H9 (cell line): ENCODE measurements at regions not wholly inside any gene's neighbourhood (a gene's known extent, or its start where the extent isn't known, plus 50 kb on each side); places are given as distances from the start of the nearest gene placed in this dataset.

Experiments used
- DNase-seq: peaks from one replicate; pipeline ENCODE4 v3.0.0-alpha.2; 2017
- H2AFZ ChIP-seq: one replicate; pipeline ENCODE4 v1.6.1; 2013; ENCODE audit warnings: mild to moderate bottlenecking, low read length, control low read depth, moderate library complexity
- H2AK5ac ChIP-seq: 2 replicates; pipeline ENCODE4 v1.6.1; 2013; ENCODE audit warnings: low read length, control low read depth, mixed read lengths; ENCODE audit not compliant: insufficient read length
- H2BK120ac ChIP-seq: one replicate; pipeline ENCODE4 v1.6.1; 2013; ENCODE audit warnings: low read depth, mild to moderate bottlenecking, low read length, control low read depth, inconsistent platforms; ENCODE audit not compliant: poor library complexity, severe bottlenecking
- H2BK12ac ChIP-seq: 2 replicates; pipeline ENCODE4 v1.6.1; 2013; ENCODE audit warnings: low read length, control low read depth, mixed read lengths, low read depth; ENCODE audit not compliant: insufficient read length
- H2BK15ac ChIP-seq: 2 replicates; pipeline ENCODE4 v1.6.1; 2013; ENCODE audit warnings: low read depth, low read length, control low read depth
- H2BK20ac ChIP-seq: one replicate; pipeline ENCODE4 v1.6.1; 2013; ENCODE audit warnings: low read depth, mild to moderate bottlenecking, low read length, control low read depth, inconsistent platforms; ENCODE audit not compliant: poor library complexity, severe bottlenecking
- H2BK5ac ChIP-seq: 2 replicates; pipeline ENCODE4 v1.6.1; 2013; ENCODE audit warnings: low read length, control low read depth, mixed read lengths; ENCODE audit not compliant: insufficient read length
- H3K14ac ChIP-seq: 2 replicates; pipeline ENCODE4 v1.6.1; 2013; ENCODE audit warnings: low read length, control low read depth; ENCODE audit not compliant: insufficient read depth
- H3K18ac ChIP-seq: 2 replicates; pipeline ENCODE4 v1.6.1; 2013; ENCODE audit warnings: low read depth, mild to moderate bottlenecking, mixed read lengths, low read length, control low read depth; ENCODE audit not compliant: insufficient read length
- H3K23ac ChIP-seq: 2 replicates; pipeline ENCODE4 v1.6.1; 2013; ENCODE audit warnings: low read length, control low read depth, mixed read lengths, low read depth; ENCODE audit not compliant: insufficient read length
- H3K23me2 ChIP-seq: 2 replicates; pipeline ENCODE4 v1.6.1; 2013; ENCODE audit warnings: low read depth, mild to moderate bottlenecking, mixed read lengths, low read length, control low read depth; ENCODE audit not compliant: insufficient read length, poor library complexity, severe bottlenecking
- H3K27ac ChIP-seq: 2 replicates; pipeline ENCODE4 v1.5.1; 2013; ENCODE audit warnings: low read length, control low read depth, mixed read lengths, low read depth; ENCODE audit not compliant: insufficient read length
- H3K27me3 ChIP-seq: 2 replicates; pipeline ENCODE4 v1.6.1; 2013; ENCODE audit warnings: low read length, control low read depth, inconsistent platforms; ENCODE audit not compliant: insufficient read depth
- H3K4ac ChIP-seq: 2 replicates; pipeline ENCODE4 v1.6.1; 2013; ENCODE audit warnings: low read depth, mild to moderate bottlenecking, control low read depth, inconsistent platforms, low read length, moderate library complexity
- H3K4me1 ChIP-seq: 2 replicates; pipeline ENCODE4 v1.6.1; 2013; ENCODE audit warnings: low read length, control low read depth, inconsistent platforms; ENCODE audit not compliant: insufficient read depth
- H3K4me2 ChIP-seq: 2 replicates; pipeline ENCODE4 v1.6.1; 2013; ENCODE audit warnings: low read length, control low read depth, mixed read lengths; ENCODE audit not compliant: insufficient read length, insufficient read depth
- H3K56ac ChIP-seq: 2 replicates; pipeline ENCODE4 v1.6.1; 2013; ENCODE audit warnings: low read depth, mild to moderate bottlenecking, mixed read lengths, low read length, control low read depth; ENCODE audit not compliant: insufficient read length
- H3K79me1 ChIP-seq: 2 replicates; pipeline ENCODE4 v1.6.1; 2013; ENCODE audit warnings: low read depth, mild to moderate bottlenecking, moderate library complexity, low read length, control low read depth, inconsistent platforms; ENCODE audit not compliant: insufficient read depth, poor library complexity, severe bottlenecking
- H3K79me2 ChIP-seq: 2 replicates; pipeline ENCODE4 v1.6.1; 2013; ENCODE audit warnings: low read length, control low read depth, inconsistent platforms; ENCODE audit not compliant: insufficient read depth
- H3K9ac ChIP-seq: 2 replicates; pipeline ENCODE4 v1.6.1; 2013; ENCODE audit warnings: low read length, control low read depth, mixed read lengths; ENCODE audit not compliant: insufficient read length; ENCODE audit errors: extremely low read depth
- H3K9me3 ChIP-seq: one replicate; pipeline ENCODE4 v1.6.1; 2013; ENCODE audit warnings: low read depth, low read length, inconsistent platforms; ENCODE audit not compliant: control insufficient read depth
- H3T11ph ChIP-seq: one replicate; pipeline ENCODE4 v1.6.1; 2013; ENCODE audit warnings: mild to moderate bottlenecking, low read length, control low read depth, inconsistent platforms
- H4K20me1 ChIP-seq: one replicate; pipeline ENCODE4 v1.6.1; 2013; ENCODE audit not compliant: control insufficient read depth, insufficient read length, insufficient read depth
- H4K5ac ChIP-seq: 2 replicates; pipeline ENCODE4 v1.6.1; 2013; ENCODE audit warnings: low read depth, mild to moderate bottlenecking, mixed read lengths, low read length, control low read depth; ENCODE audit not compliant: insufficient read length
- H4K8ac ChIP-seq: replicated peaks from 2 replicates; pipeline ENCODE4 v1.6.1; 2013; ENCODE audit warnings: low read length, control low read depth, mixed read lengths, low read depth; ENCODE audit not compliant: insufficient read length
- H4K91ac ChIP-seq: 2 replicates; pipeline ENCODE4 v1.6.1; 2013; ENCODE audit warnings: low read depth, mild to moderate bottlenecking, moderate library complexity, mixed read lengths, low read length, control low read depth; ENCODE audit not compliant: insufficient read length
- H3K27ac Mint-ChIP-seq, 3 experiments: 2 replicates in 2 of 3; 3 replicates in 1 of 3; pipeline ENCODE4 v1.8.0; 2020 to 2021; ENCODE audit warnings: mixed read lengths in 3 of 3, mild to moderate bottlenecking in 1 of 3, moderate library complexity in 1 of 3
- H3K27me3 Mint-ChIP-seq: 2 replicates; pipeline ENCODE4 v1.8.0; 2021; ENCODE audit warnings: low read depth, mild to moderate bottlenecking, moderate library complexity, mixed read lengths
- H3K36me3 Mint-ChIP-seq, 3 experiments: 2 replicates in 2 of 3; 3 replicates in 1 of 3; pipeline ENCODE4 v1.8.0; 2020 to 2021; ENCODE audit warnings: low read depth in 3 of 3, mixed read lengths in 3 of 3; ENCODE audit not compliant: insufficient read depth in 1 of 3
- H3K4me1 Mint-ChIP-seq, 2 experiments: 2 replicates each; pipeline ENCODE4 v1.8.0; 2020; ENCODE audit warnings: mixed read lengths in 2 of 2
- H3K4me3 Mint-ChIP-seq, 2 experiments: 2 replicates in 1 of 2; 3 replicates in 1 of 2; pipeline ENCODE4 v1.8.0; 2020 to 2021; ENCODE audit warnings: mild to moderate bottlenecking in 2 of 2, mixed read lengths in 2 of 2, moderate library complexity in 1 of 2
- H3K9me3 Mint-ChIP-seq, 2 experiments: 2 replicates in 1 of 2; 3 replicates in 1 of 2; pipeline ENCODE4 v1.8.0; 2020; ENCODE audit warnings: mild to moderate bottlenecking in 2 of 2, mixed read lengths in 2 of 2, moderate library complexity in 1 of 2
- CTCF ChIP-seq: fragments of 200-600 bp; sonication (generic); conservative IDR thresholded peaks from 3 replicates; pipeline ENCODE4 v1.8.0; 2021; ENCODE audit warnings: antibody characterized with exemption, mild to moderate bottlenecking
- WGBS: extraction: QIAGEN DNeasy Blood & Tissue Kit; methylation state at CpG from one replicate; pipeline ENCODE4 v1.1.7; 2013; ENCODE audit warnings: missing lambda C conversion rate, low lambda C conversion rate, mixed read lengths; ENCODE audit not compliant: insufficient read length; ENCODE audit errors: extremely low coverage; 5-methylcytosine and 5-hydroxymethylcytosine counted together

GRCh38 chr3:65231544-65231943, 543.7 kb upstream of the ADAMTS9 start:
- Mint-ChIP-seq H3K4me1 (no peaks in the 10 kb centered on the region), H3K27ac (no peak overlapping the region), H3K9me3 (no peaks in the 10 kb centered on the region), H3K4me3 (no peak overlapping the region), H3K27me3 (no peaks in the 10 kb centered on the region), H3K36me3 (no peaks in the 10 kb centered on the region)
- Histone ChIP-seq H3K56ac (no peak overlapping the region), H2BK120ac (no peak overlapping the region), H3K9me3 (no peaks in the 10 kb centered on the region), H3K9ac (no peak overlapping the region), H4K5ac (no peak overlapping the region), H4K20me1 (no peaks in the 10 kb centered on the region), H2BK12ac (no peak overlapping the region), H3K79me2 (no peaks in the 10 kb centered on the region), H3K4me2 (no peak overlapping the region), H2BK15ac (no peak overlapping the region), H3K23ac (no peak overlapping the region), H3K4ac (no peak overlapping the region), H3K4me1 (no peaks in the 10 kb centered on the region), H3T11ph (no peak overlapping the region), H2AFZ (no peak overlapping the region), H4K91ac (no peak overlapping the region), H2BK20ac (no peak overlapping the region), H3K18ac (no peak overlapping the region), H3K23me2 (no peaks in the 10 kb centered on the region), H3K27ac (no peak overlapping the region), H2BK5ac (no peak overlapping the region), H3K79me1 (no peaks in the 10 kb centered on the region), H2AK5ac (no peak overlapping the region), H3K14ac (no peak overlapping the region), H3K27me3 (no peaks in the 10 kb centered on the region), H4K8ac (no peak overlapping the region)
- no peak for TF ChIP-seq CTCF
- no peak for DNase-seq
- no CpG with 5 or more reads among the region's 4 CpGs for WGBS
